ENCODE measurements at regions not wholly inside any gene's neighbourhood (a gene's known extent, or its start where the extent isn't known, plus 50 kb on each side); places are given as distances from the start of the nearest gene placed in this dataset.

- TF ChIP-seq ZNF362 (tag by site-specific recombination; IDR thresholded peaks at IDR 0.05) (0 out of 2 replicates have a peak, but pooled peaks have one; percentile 22), ZBTB48 (tag by site-specific recombination; IDR thresholded peaks at IDR 0.05) (peak; percentile 64; the same call in 1 of the 2 replicates), ZNF335 (tag by site-specific recombination; conservative IDR thresholded peaks at IDR 0.05) (peak; percentile 47), ZBTB26 (tag by site-specific recombination; optimal IDR thresholded peaks at IDR 0.05) (peak; percentile 33), PATZ1 (tag by site-specific recombination; IDR thresholded peaks at IDR 0.05) (0 out of 2 replicates have a peak, but pooled peaks have one; percentile 44), HOXD13 (CRISPR knock-in tag; IDR thresholded peaks at IDR 0.05; ENCODE audit: borderline replicate concordance) (no peak), GLIS1 (tag by site-specific recombination; IDR thresholded peaks at IDR 0.05) (peak; percentile 22; the same call in 1 of the 2 replicates), ZNF621 (tag by site-specific recombination; IDR thresholded peaks at IDR 0.05) (no peak), ZIC2 (tag by site-specific recombination; IDR thresholded peaks at IDR 0.05) (peak; percentile 62; the same call in 1 of the 2 replicates), ZNF174 (tag by site-specific recombination; IDR thresholded peaks at IDR 0.05) (no peak)
These were observed 326.8 kb downstream of the ALG10 start for GRCh38 chr12:34348836-34349672.

GRCh38 chr12:34349673-34349961 lies 327.3 kb downstream of the ALG10 start:
- CTCF ChIA-PET = no interaction called here
- Histone ChIP-seq H3K27ac (ENCODE audit: extremely low read depth, low read depth, low read length) (no peak overlapping the region), H3K9me3 (ENCODE audit: control insufficient read depth, insufficient read depth, low read depth, low read length) (no peaks in the 10 kb centered on the region), H3K4me3 (ENCODE audit: low read depth, low read length) (no peak overlapping the region), H3K36me3 (ENCODE audit: control insufficient read depth in 2 of 2, insufficient read depth in 1 of 2, low read length in 2 of 2) (no peaks in the 10 kb centered on the region), H3K4me1 (ENCODE audit: control insufficient read depth, insufficient read depth, low read length) (no peaks in the 10 kb centered on the region)
- POLR2A ChIA-PET = no interaction called here
- TF ChIP-seq ZNF223 (tag by site-specific recombination; IDR thresholded peaks at IDR 0.05) (no peak), ZNF561 (tag by site-specific recombination; IDR thresholded peaks at IDR 0.05; ENCODE audit: borderline replicate concordance) (no peak), ZNF274 (IDR thresholded peaks at IDR 0.05; ENCODE audit: low read length) (no peak), ZNF274 (tag by site-specific recombination; IDR thresholded peaks at IDR 0.05; ENCODE audit: borderline replicate concordance) (no peak), ZNF677 (tag by site-specific recombination; IDR thresholded peaks at IDR 0.05) (no peak), GLIS2 (tag by site-specific recombination; IDR thresholded peaks at IDR 0.05) (no peak), ZNF521 (tag by site-specific recombination; IDR thresholded peaks at IDR 0.05) (no peak), ZNF529 (tag by site-specific recombination; IDR thresholded peaks at IDR 0.05; ENCODE audit: insufficient replicate concordance) (no peak), KLF9 (tag by site-specific recombination; IDR thresholded peaks at IDR 0.05; ENCODE audit: low read depth) (no peak), ZNF366 (tag by site-specific recombination; conservative IDR thresholded peaks at IDR 0.05) (no peak), PATZ1 (tag by site-specific recombination; IDR thresholded peaks at IDR 0.05) (no peak), ZNF580 (tag by site-specific recombination; IDR thresholded peaks at IDR 0.05) (no peak), ZNF707 (tag by site-specific recombination; IDR thresholded peaks at IDR 0.05) (no peak)

More at GRCh38 chr12:34348836-34349672, 326.8 kb downstream of the ALG10 start:
- CTCF ChIA-PET = interaction anchor here (0.7 kb wide), 1 partner anchor 69 kb away, joined by 3 read pairs; no protein-coding TSS in a partner anchor
- Histone ChIP-seq H3K36me3 (ENCODE audit: control insufficient read depth in 2 of 2, insufficient read depth in 1 of 2, low read length in 2 of 2) (no peaks in the 10 kb centered on the region), H3K4me3 (ENCODE audit: low read depth, low read length) (no peak overlapping the region), H3K9me3 (ENCODE audit: control insufficient read depth, insufficient read depth, low read depth, low read length) (no peaks in the 10 kb centered on the region), H3K4me1 (ENCODE audit: control insufficient read depth, insufficient read depth, low read length) (no peaks in the 10 kb centered on the region), H3K27ac (ENCODE audit: extremely low read depth, low read depth, low read length) (no peak overlapping the region)
- POLR2A ChIA-PET = no interaction called here
